Calu3 (cell line): ENCODE measurements at regions not wholly inside any gene's neighbourhood (a gene's known extent, or its start where the extent isn't known, plus 50 kb on each side); places are given as distances from the start of the nearest gene placed in this dataset.

Experiments
- BruUV-seq: library from RNA; stranded (reverse); fragments of 400-500 nt; replicated peaks from 2 replicates; lab custom pipeline; 2021; lab: Mats Ljungman, UMichigan
- CTCF ChIA-PET: fragments of 300-600 bp; sonication (Branson Sonifier 250); formaldehyde crosslinking; loops from one replicate; lab custom pipeline; 2022; ENCODE audit warnings: antibody characterized with exemption; lab: Charles Lee
- DNase-seq: peaks from one replicate; pipeline ENCODE4 v3.0.0; 2022
- H3K27ac Mint-ChIP-seq: one replicate; pipeline ENCODE4 v1.8.0; 2022; ENCODE audit warnings: mixed read lengths; ENCODE audit not compliant: unreplicated experiment
- H3K27me3 Mint-ChIP-seq: one replicate; pipeline ENCODE4 v1.8.0; 2022; ENCODE audit warnings: mixed read lengths; ENCODE audit not compliant: unreplicated experiment
- H3K36me3 Mint-ChIP-seq: one replicate; pipeline ENCODE4 v1.8.0; 2022; ENCODE audit warnings: mild to moderate bottlenecking, moderate library complexity, mixed read lengths; ENCODE audit not compliant: insufficient read depth, unreplicated experiment
- H3K4me1 Mint-ChIP-seq: one replicate; pipeline ENCODE4 v1.8.0; 2022; ENCODE audit warnings: mild to moderate bottlenecking, low read depth, mixed read lengths; ENCODE audit not compliant: unreplicated experiment
- H3K4me3 Mint-ChIP-seq: one replicate; pipeline ENCODE4 v1.8.0; 2022; ENCODE audit warnings: mild to moderate bottlenecking, low read depth, moderate library complexity, mixed read lengths; ENCODE audit not compliant: unreplicated experiment
- H3K9me3 Mint-ChIP-seq: one replicate; pipeline ENCODE4 v1.8.0; 2022; ENCODE audit warnings: low read depth, mixed read lengths; ENCODE audit not compliant: unreplicated experiment
- CTCF ChIP-seq: fragments of 200-600 bp; IDR thresholded peaks from one replicate; pipeline ENCODE4 v1.8.0; 2022; ENCODE audit warnings: antibody characterized with exemption; ENCODE audit not compliant: unreplicated experiment
- intact Hi-C: fragments of 100-400 bp; cut with micrococcal nuclease; formaldehyde crosslinking; loops from one replicate; pipeline ENCODE4 v1.10.0; 2022; ENCODE audit not compliant: unreplicated experiment

GRCh38 chr16:82440336-82440735 lies 186.4 kb upstream of the CDH13 start:
- Mint-ChIP-seq H3K27me3 (peaks cover 18% of the 10 kb centered on the region), H3K9me3 (peaks cover under 1% of the 10 kb centered on the region), H3K4me1 (no peaks in the 10 kb centered on the region), H3K36me3 (no peaks in the 10 kb centered on the region), H3K4me3 (no peak overlapping the region), H3K27ac (no peak overlapping the region)
- TF ChIP-seq CTCF = no peak
- no peak for DNase-seq
- CTCF ChIA-PET = interaction anchor here (0.6 kb wide), 1 partner anchor 1194 kb away, joined by 3 read pairs; no protein-coding TSS in a partner anchor
- intact Hi-C loops = no loop called here
- no TSS peak for BruUV-seq

GRCh38 chr16:82439678-82440293 lies 187.0 kb upstream of the CDH13 start:
- CTCF ChIA-PET = interaction anchor here (0.5 to 1.2 kb wide), 4 partner anchors 17 to 465 kb away, joined by 3 to 9 read pairs (median 4); no protein-coding TSS in a partner anchor
- H3K27ac Mint-ChIP-seq = no peak overlapping the region

GRCh38 chr16:82433042-82433441 lies 193.7 kb upstream of the CDH13 start:
- no peak for TF ChIP-seq CTCF
- no peak overlapping the region for H3K27ac Mint-ChIP-seq
- intact Hi-C loops = no loop called here
- H3K9me3 Mint-ChIP-seq = no peaks in the 10 kb centered on the region
- BruUV-seq = no TSS peak
- H3K27me3 Mint-ChIP-seq = peaks cover 24% of the 10 kb centered on the region
- CTCF ChIA-PET = no interaction called here
- H3K4me1 Mint-ChIP-seq = no peaks in the 10 kb centered on the region
- DNase-seq = no peak
- H3K4me3 Mint-ChIP-seq = no peak overlapping the region
- no peaks in the 10 kb centered on the region for H3K36me3 Mint-ChIP-seq

More at GRCh38 chr16:82439678-82440293, 187.0 kb upstream of the CDH13 start:
- no peaks in the 10 kb centered on the region for H3K9me3 Mint-ChIP-seq
- H3K4me1 Mint-ChIP-seq = no peaks in the 10 kb centered on the region
- no peaks in the 10 kb centered on the region for H3K36me3 Mint-ChIP-seq
- DNase-seq = peak; percentile 32
- no TSS peak for BruUV-seq
- intact Hi-C loops = no loop called here
- H3K4me3 Mint-ChIP-seq = no peak overlapping the region
- peaks cover 18% of the 10 kb centered on the region for H3K27me3 Mint-ChIP-seq
- TF ChIP-seq CTCF = peak; percentile 14

- no peaks in the 10 kb centered on the region for H3K36me3 Mint-ChIP-seq
- H3K27me3 Mint-ChIP-seq = peaks cover 24% of the 10 kb centered on the region
- CTCF ChIA-PET = interaction anchor here (1.0 kb wide), 1 partner anchor 32 kb away, joined by 3 read pairs; no protein-coding TSS in a partner anchor
- BruUV-seq = no TSS peak
- DNase-seq = no peak
- intact Hi-C loops = no loop called here
- no peak overlapping the region for H3K4me3 Mint-ChIP-seq
- H3K27ac Mint-ChIP-seq = no peak overlapping the region
- H3K4me1 Mint-ChIP-seq = no peaks in the 10 kb centered on the region
- no peaks in the 10 kb centered on the region for H3K9me3 Mint-ChIP-seq
- TF ChIP-seq CTCF = no peak
These were observed 194.5 kb upstream of the CDH13 start for GRCh38 chr16:82432261-82432660.
